Liver (tissue), 8 donors: ENCODE measurements at regions not wholly inside any gene's neighbourhood (a gene's known extent, or its start where the extent isn't known, plus 50 kb on each side); places are given as distances from the start of the nearest gene placed in this dataset.

Experiments used
- DNase-seq: peaks from one replicate; pipeline ENCODE4 v3.0.0-alpha.2; 2017; ENCODE audit warnings: low spot score
- H3K27ac ChIP-seq, 2 donors: one replicate each; pipeline ENCODE4 v1.7.0; 2013; ENCODE audit warnings: inconsistent platforms in 2 of 2, low read length in 2 of 2, control low read depth in 1 of 2, low read depth in 1 of 2, mild to moderate bottlenecking in 1 of 2
- H3K27me3 ChIP-seq, 4 donors: one replicate each; pipeline versions ENCODE4 v1.6.1 to v1.7.0; 2013; ENCODE audit warnings: low read length in 3 of 4, inconsistent platforms in 1 of 4, mild to moderate bottlenecking in 1 of 4, moderate library complexity in 1 of 4; ENCODE audit not compliant: control insufficient read depth in 4 of 4, insufficient read depth in 4 of 4
- H3K36me3 ChIP-seq, 4 donors: one replicate each; pipeline versions ENCODE4 v1.6.1 to v1.7.0; 2013; ENCODE audit warnings: low read length in 3 of 4, mild to moderate bottlenecking in 3 of 4, low read depth in 1 of 4, moderate library complexity in 1 of 4; ENCODE audit not compliant: control insufficient read depth in 4 of 4, insufficient read depth in 3 of 4
- H3K4me1 ChIP-seq, 4 donors: one replicate each; pipeline versions ENCODE4 v1.6.1 to v1.7.0; 2013; ENCODE audit warnings: low read length in 3 of 4, mild to moderate bottlenecking in 3 of 4, moderate library complexity in 1 of 4; ENCODE audit not compliant: control insufficient read depth in 4 of 4, insufficient read depth in 4 of 4
- H3K4me3 ChIP-seq, 3 donors: one replicate each; pipeline versions ENCODE4 v1.6.1 to v1.7.0; 2013; ENCODE audit warnings: low read length in 3 of 3, control low read depth in 1 of 3, low read depth in 1 of 3, mild to moderate bottlenecking in 1 of 3
- H3K9ac ChIP-seq, 2 donors: one replicate each; pipeline ENCODE4 v1.7.0; 2013; ENCODE audit warnings: low read length in 2 of 2, mild to moderate bottlenecking in 2 of 2, moderate library complexity in 2 of 2, control low read depth in 1 of 2, low read depth in 1 of 2
- H3K9me3 ChIP-seq, 4 donors: one replicate each; pipeline versions ENCODE4 v1.6.1 to v1.7.0; 2013; ENCODE audit warnings: low read length in 3 of 4; ENCODE audit not compliant: control insufficient read depth in 4 of 4
- ATF3 ChIP-seq: IDR thresholded peaks from 2 replicates; pipeline ENCODE4 v1.6.1; 2016; ENCODE audit warnings: antibody characterized with exemption
- CTCF ChIP-seq: fragments of 150-350 bp; IDR thresholded peaks from 2 replicates; pipeline ENCODE4 v1.5.1; 2017; ENCODE audit warnings: improper control_type of control experiment, low read depth, low read length; ENCODE audit not compliant: missing input control
- EGR1 ChIP-seq, 2 donors: IDR thresholded peaks; 2 replicates each; pipeline ENCODE4 v1.6.1; 2016 to 2018; ENCODE audit warnings: antibody characterized with exemption in 2 of 2, low read depth in 2 of 2
- FOXA1 ChIP-seq: IDR thresholded peaks from 2 replicates; pipeline ENCODE4 v1.6.1; 2016; ENCODE audit warnings: antibody characterized with exemption
- FOXA2 ChIP-seq: IDR thresholded peaks from 2 replicates; pipeline ENCODE4 v1.6.1; 2016; ENCODE audit warnings: antibody characterized with exemption
- GABPA ChIP-seq, 2 donors: IDR thresholded peaks in 1 of 2; conservative IDR thresholded peaks in 1 of 2; 2 replicates each; pipeline ENCODE4 v1.6.1; 2016; ENCODE audit warnings: antibody characterized with exemption in 2 of 2, mild to moderate bottlenecking in 1 of 2, moderate library complexity in 1 of 2
- HNF4A ChIP-seq, 2 donors: conservative IDR thresholded peaks; 2 replicates each; pipeline ENCODE4 v1.6.1; 2016; ENCODE audit warnings: antibody characterized with exemption in 2 of 2, mild to moderate bottlenecking in 2 of 2
- HNF4G ChIP-seq: IDR thresholded peaks from 2 replicates; pipeline ENCODE4 v1.6.1; 2016; ENCODE audit warnings: antibody characterized with exemption
- JUND ChIP-seq, 2 donors: IDR thresholded peaks; 2 replicates each; pipeline ENCODE4 v1.6.1; 2016; ENCODE audit warnings: antibody characterized with exemption in 2 of 2
- MAX ChIP-seq: IDR thresholded peaks from 2 replicates; pipeline ENCODE4 v1.6.1; 2016; ENCODE audit warnings: antibody characterized with exemption
- NR2F2 ChIP-seq: IDR thresholded peaks from 2 replicates; pipeline ENCODE4 v1.6.1; 2016; ENCODE audit warnings: antibody characterized with exemption
- RAD21 ChIP-seq, 2 donors: IDR thresholded peaks; 2 replicates each; pipeline ENCODE4 v1.6.1; 2016; ENCODE audit warnings: antibody characterized with exemption in 2 of 2, mild to moderate bottlenecking in 2 of 2
- REST ChIP-seq: IDR thresholded peaks from 2 replicates; pipeline ENCODE4 v1.6.1; 2016; ENCODE audit warnings: antibody characterized with exemption, mild to moderate bottlenecking
- RXRA ChIP-seq, 2 donors: IDR thresholded peaks; 2 replicates each; pipeline ENCODE4 v1.6.1; 2017 to 2018; ENCODE audit warnings: antibody characterized with exemption in 2 of 2, mild to moderate bottlenecking in 1 of 2
- SP1 ChIP-seq: IDR thresholded peaks from 2 replicates; pipeline ENCODE4 v1.6.1; 2018; ENCODE audit warnings: antibody characterized with exemption, mild to moderate bottlenecking
- TAF1 ChIP-seq: conservative IDR thresholded peaks from 2 replicates; pipeline ENCODE4 v1.6.1; 2016; ENCODE audit warnings: antibody characterized with exemption, mild to moderate bottlenecking
- YY1 ChIP-seq: IDR thresholded peaks from 2 replicates; pipeline ENCODE4 v1.6.1; 2016; ENCODE audit warnings: antibody characterized with exemption, mild to moderate bottlenecking
- WGBS: extraction: QIAGEN DNeasy Blood & Tissue Kit; methylation state at CpG from one replicate; pipeline ENCODE4 v1.1.7; 2013; 5-methylcytosine and 5-hydroxymethylcytosine counted together
- TF ChIP-seq, protein P1 (sequence below): IDR thresholded peaks from 2 replicates; pipeline ENCODE4 v1.6.1; 2016; ENCODE audit warnings: antibody characterized with exemption
- donor health status: healthy.
- donor health status: healthy.
- donor health status: healthy.
- donor health status: healthy.
- donor health status: healthy.

GRCh38 chr17:65455154-65455971 lies 106.1 kb downstream of the AXIN2 start:
- H3K27ac ChIP-seq, result no peak overlapping the region
- no peak for DNase-seq
- 74% methylated on average over 11 of the region's 11 CpGs for WGBS
- peaks cover 0 to 3% (median 0%) of the 10 kb centered on the region in 4 donors for H3K4me1 ChIP-seq
- no peaks in the 10 kb centered on the region for H3K36me3 ChIP-seq
- peaks cover 0 to 4% (median 0%) of the 10 kb centered on the region in 4 donors for H3K27me3 ChIP-seq
- TF ChIP-seq RAD21 (IDR thresholded peaks at IDR 0.05) (no peak), CTCF (no peak), FOXA2 (no peak), GABPA (IDR thresholded peaks at IDR 0.05 in 1 of 2, conservative IDR thresholded peaks at IDR 0.05 in 1 of 2) (no peak), JUND (IDR thresholded peaks at IDR 0.05) (no peak), YY1 (no peak), TAF1 (no peak), RXRA (IDR thresholded peaks at IDR 0.05) (no peak), HNF4A (conservative IDR thresholded peaks at IDR 0.05) (no peak)
- TF ChIP-seq, protein P1, sequence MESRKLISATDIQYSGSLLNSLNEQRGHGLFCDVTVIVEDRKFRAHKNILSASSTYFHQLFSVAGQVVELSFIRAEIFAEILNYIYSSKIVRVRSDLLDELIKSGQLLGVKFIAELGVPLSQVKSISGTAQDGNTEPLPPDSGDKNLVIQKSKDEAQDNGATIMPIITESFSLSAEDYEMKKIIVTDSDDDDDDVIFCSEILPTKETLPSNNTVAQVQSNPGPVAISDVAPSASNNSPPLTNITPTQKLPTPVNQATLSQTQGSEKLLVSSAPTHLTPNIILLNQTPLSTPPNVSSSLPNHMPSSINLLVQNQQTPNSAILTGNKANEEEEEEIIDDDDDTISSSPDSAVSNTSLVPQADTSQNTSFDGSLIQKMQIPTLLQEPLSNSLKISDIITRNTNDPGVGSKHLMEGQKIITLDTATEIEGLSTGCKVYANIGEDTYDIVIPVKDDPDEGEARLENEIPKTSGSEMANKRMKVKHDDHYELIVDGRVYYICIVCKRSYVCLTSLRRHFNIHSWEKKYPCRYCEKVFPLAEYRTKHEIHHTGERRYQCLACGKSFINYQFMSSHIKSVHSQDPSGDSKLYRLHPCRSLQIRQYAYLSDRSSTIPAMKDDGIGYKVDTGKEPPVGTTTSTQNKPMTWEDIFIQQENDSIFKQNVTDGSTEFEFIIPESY, result no peak
- no peaks in the 10 kb centered on the region for H3K9me3 ChIP-seq
- H3K9ac ChIP-seq, result no peak overlapping the region
- H3K4me3 ChIP-seq, result no peak overlapping the region

DNA sequence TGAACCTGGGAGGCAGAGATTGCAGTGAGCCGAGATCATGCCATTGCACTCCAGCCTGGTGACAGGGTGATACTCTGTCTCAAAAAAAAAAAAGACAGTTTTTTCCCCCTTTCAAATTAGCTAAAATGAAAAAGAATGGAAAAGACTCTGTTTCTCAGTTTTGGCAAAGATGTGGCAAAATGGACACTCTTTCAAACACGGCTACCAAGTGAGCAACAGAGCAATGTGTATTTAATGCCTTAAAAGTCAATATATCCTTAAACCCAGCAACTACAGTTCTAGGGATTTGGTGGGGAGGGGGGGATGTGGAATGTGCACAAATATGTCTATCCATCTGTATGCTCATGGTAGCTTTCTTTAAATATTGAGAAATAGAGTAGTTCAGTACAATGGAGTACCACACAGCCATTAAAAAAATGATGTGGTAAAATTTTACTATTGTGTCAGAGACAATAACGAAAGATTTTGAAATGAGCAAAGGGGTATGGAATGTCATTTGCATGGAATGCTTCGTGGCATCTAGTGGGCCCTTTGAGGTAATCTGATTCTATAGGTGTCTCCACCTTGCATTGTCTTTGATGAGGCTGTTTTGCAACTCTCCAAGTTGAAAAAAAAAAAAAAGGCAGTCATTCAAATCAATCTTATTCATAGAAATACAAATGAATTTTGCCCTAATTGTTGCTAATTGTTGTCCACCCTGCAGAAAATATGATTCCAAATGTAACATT lies 108.1 kb downstream of the AXIN2 start:
- TF ChIP-seq FOXA2 (no peak), JUND (IDR thresholded peaks at IDR 0.05) (no peak), EGR1 (IDR thresholded peaks at IDR 0.05; ENCODE audit: low read depth in 2 of 2) (no peak), FOXA1 (no peak), MAX (no peak), REST (no peak), RAD21 (IDR thresholded peaks at IDR 0.05) (no peak), TAF1 (no peak), YY1 (no peak), RXRA (IDR thresholded peaks at IDR 0.05) (no peak), NR2F2 (no peak), ATF3 (no peak), HNF4A (conservative IDR thresholded peaks at IDR 0.05) (no peak), HNF4G (no peak), SP1 (no peak)
- TF ChIP-seq, protein P1, result no peak
- no peaks in the 10 kb centered on the region for H3K36me3 ChIP-seq
- H3K4me3 ChIP-seq, result no peak overlapping the region
- no peaks in the 10 kb centered on the region for H3K9me3 ChIP-seq
- DNase-seq, result no peak
- no peak overlapping the region for H3K27ac ChIP-seq
- no peaks in the 10 kb centered on the region for H3K27me3 ChIP-seq
- 88% methylated on average over 4 of the region's 4 CpGs for WGBS
- H3K9ac ChIP-seq, result no peak overlapping the region
- H3K4me1 ChIP-seq, result peaks cover 0 to 3% (median 0%) of the 10 kb centered on the region in 4 donors
